ENCODE measurements at regions not wholly inside any gene's neighbourhood (a gene's known extent, or its start where the extent isn't known, plus 50 kb on each side); places are given as distances from the start of the nearest gene placed in this dataset.
"Not testable (repeated sequence)": the region's sequence is repeated elsewhere in the genome, so short reads cannot be mapped to it uniquely, and the experiment has no call there.

- H2AFZ ChIP-seq (ENCODE audit: low read depth, low read length); H3K4me2 ChIP-seq (ENCODE audit: insufficient read depth, low read length); CTCF ChIA-PET (ENCODE audit: low intra/inter-chr PET ratio); H3K4me3 ChIP-seq; H3K9ac ChIP-seq (ENCODE audit: insufficient read depth in 1 of 2, low read depth in 2 of 2, low read length in 2 of 2); in situ Hi-C loops (cut with MboI); H3K9me3 ChIP-seq (replicated peaks; ENCODE audit: control insufficient read depth, insufficient read depth, low read depth, low read length); ATAC-seq; H3K36me3 ChIP-seq (ENCODE audit: control insufficient read depth, insufficient read depth, low read length); intact Hi-C loops (cut with micrococcal nuclease); H3K27me3 ChIP-seq (ENCODE audit: control insufficient read depth in 2 of 2, insufficient read depth in 2 of 2, low read length in 2 of 2); BruUV-seq (replicated peaks); FAIRE-seq; DNase-seq (ENCODE audit: extremely low read depth in 1 of 4, low spot score in 3 of 4); H3K9me1 ChIP-seq (ENCODE audit: control insufficient read depth, insufficient read depth, low read length); POLR2A ChIA-PET; H3K79me2 ChIP-seq (ENCODE audit: control insufficient read depth, insufficient read depth, low read length); H3K27ac ChIP-seq (ENCODE audit: extremely low read depth, low read depth, low read length); H4K20me1 ChIP-seq (replicated peaks; ENCODE audit: control insufficient read depth, insufficient read depth, low read length): not testable (repeated sequence)
- TF ChIP-seq KDM1A (IDR thresholded peaks at IDR 0.05) (peak in 1 of 2 experiments; percentile 34; a peak in 2 of 4 replicates), ZNF146 (CRISPR knock-in tag; IDR thresholded peaks at IDR 0.05; ENCODE audit: unreplicated experiment) (peak; percentile 93), BCOR (IDR thresholded peaks at IDR 0.05) (0 out of 2 replicates have a peak, but pooled peaks have one; percentile 47)
- H3K4me1 ChIP-seq (replicated peaks in 1 of 2; ENCODE audit: control insufficient read depth in 2 of 2, insufficient read depth in 2 of 2, low read length in 2 of 2), result peaks cover 7 to 29% of the 10 kb centered on the region in 2 experiments; a peak in 3 of 5 replicates
Measured at GRCh38 chr16:58858577-58858976, 124.5 kb upstream of the GOT2 start.

GRCh38 chr16:58855291-58855863, 121.3 kb upstream of the GOT2 start:
- no peaks in the 10 kb centered on the region for H3K79me2 ChIP-seq (ENCODE audit: control insufficient read depth, insufficient read depth, low read length)
- no peaks in the 10 kb centered on the region for H3K9me3 ChIP-seq (replicated peaks; ENCODE audit: control insufficient read depth, insufficient read depth, low read depth, low read length)
- intact Hi-C loops (cut with micrococcal nuclease) (no loop called here), in situ Hi-C loops (cut with MboI) (no loop called here)
- no peak overlapping the region for H3K27ac ChIP-seq (ENCODE audit: extremely low read depth, low read depth, low read length)
- DNase-seq (ENCODE audit: extremely low read depth in 1 of 4, low spot score in 3 of 4) (peak in 2 of 4 experiments; percentile 24 to 34), ATAC-seq (peak; percentile 46), FAIRE-seq (no peak)
- peak; percentile 85 for TF ChIP-seq SPI1 (IDR thresholded peaks at IDR 0.05; ENCODE audit: borderline replicate concordance, low read depth, low read length)
- peak; percentile 40; the same call in 1 of the 2 replicates for TF ChIP-seq ZNF316 (IDR thresholded peaks at IDR 0.05)
- TF ChIP-seq FOXJ3 (CRISPR knock-in tag; IDR thresholded peaks at IDR 0.05), result no peak
- H3K9me1 ChIP-seq (ENCODE audit: control insufficient read depth, insufficient read depth, low read length), result no peaks in the 10 kb centered on the region
- H2AFZ ChIP-seq (ENCODE audit: low read depth, low read length), result peak overlapping the region; percentile 78
- POLR2A ChIA-PET, result no interaction called here
- BruUV-seq (replicated peaks), result no TSS peak
- 5% methylated on average over 5 of the region's 5 CpGs for WGBS (ENCODE audit: insufficient coverage, low coverage, missing lambda C conversion rate)
- peak overlapping the region; percentile 76 for H3K4me2 ChIP-seq (ENCODE audit: insufficient read depth, low read length)
- peak overlapping the region; percentile 39 to 69; a peak in 3 of 4 replicates for H3K9ac ChIP-seq (ENCODE audit: insufficient read depth in 1 of 2, low read depth in 2 of 2, low read length in 2 of 2)
- CTCF ChIA-PET (ENCODE audit: low intra/inter-chr PET ratio), result no interaction called here
- no peaks in the 10 kb centered on the region for H3K36me3 ChIP-seq (ENCODE audit: control insufficient read depth, insufficient read depth, low read length)
- H3K4me3 ChIP-seq, result 0 out of 2 replicates have a peak overlapping the region, but pooled peaks have one; percentile 11
- H4K20me1 ChIP-seq (replicated peaks; ENCODE audit: control insufficient read depth, insufficient read depth, low read length), result no peaks in the 10 kb centered on the region
- H3K27me3 ChIP-seq (ENCODE audit: control insufficient read depth in 2 of 2, insufficient read depth in 2 of 2, low read length in 2 of 2), result no peaks in the 10 kb centered on the region
- peaks cover 7 to 24% of the 10 kb centered on the region in 2 experiments; a peak in 3 of 5 replicates for H3K4me1 ChIP-seq (replicated peaks in 1 of 2; ENCODE audit: control insufficient read depth in 2 of 2, insufficient read depth in 2 of 2, low read length in 2 of 2)
